Panc1 (cell line): ENCODE measurements at regions not wholly inside any gene's neighbourhood (a gene's known extent, or its start where the extent isn't known, plus 50 kb on each side); places are given as distances from the start of the nearest gene placed in this dataset.

Experiments used
- CTCF ChIP-seq: fragments of 450-650 bp; IDR thresholded peaks from 2 replicates; pipeline ENCODE4 v1.5.1; 2017; ENCODE audit warnings: mild to moderate bottlenecking
- POLR2AphosphoS5 ChIP-seq: IDR thresholded peaks from 2 replicates; pipeline ENCODE4 v1.6.1; 2012; ENCODE audit warnings: mild to moderate bottlenecking, low read depth, low read length, moderate library complexity
- SIN3A ChIP-seq: IDR thresholded peaks from 2 replicates; pipeline ENCODE4 v1.6.1; 2012; ENCODE audit warnings: low read depth, mild to moderate bottlenecking, low read length, moderate library complexity, borderline replicate concordance; ENCODE audit not compliant: insufficient read depth

- no peak for TF ChIP-seq CTCF
- TF ChIP-seq POLR2AphosphoS5: no peak
- TF ChIP-seq SIN3A: no peak
These were observed 841.6 kb downstream of the CCSER2 start for GRCh38 chr10:85170026-85170425.
